Lower leg skin (tissue), 4 donors: ENCODE measurements at regions not wholly inside any gene's neighbourhood (a gene's known extent, or its start where the extent isn't known, plus 50 kb on each side); places are given as distances from the start of the nearest gene placed in this dataset.

Source experiments
- DNase-seq, 2 donors: peaks; one replicate each; pipeline ENCODE4 v3.0.0-alpha.2; 2019; ENCODE audit warnings: low spot score in 2 of 2
- H3K4me3 ChIP-seq: fragments of 200-600 bp; sonication (generic); 2 replicates; pipeline ENCODE4 v1.5.1; 2017; ENCODE audit warnings: mild to moderate bottlenecking, low read depth; ENCODE audit not compliant: poor library complexity, severe bottlenecking
- POLR2A ChIP-seq, 2 donors: fragments of 450-650 bp; IDR thresholded peaks; one replicate each; pipeline ENCODE4 v1.6.1; 2016 to 2017; ENCODE audit warnings: antibody characterized with exemption in 2 of 2, mild to moderate bottlenecking in 1 of 2, moderate library complexity in 1 of 2
- WGBS, 2 donors: methylation state at CpG; one replicate each; pipeline ENCODE4 v1.1.5; 2018; 5-methylcytosine and 5-hydroxymethylcytosine counted together
- intact Hi-C: fragments of 100-400 bp; cut with DNase I; formaldehyde crosslinking; loops from one replicate; pipeline ENCODE4 v1.15.0; 2023; ENCODE audit warnings: low total_unique reads
- TF ChIP-seq, protein P1 (sequence below), 3 donors: fragments of 450-650 bp; IDR thresholded peaks; one replicate each; pipeline ENCODE4 v1.5.1; 2016; ENCODE audit warnings: antibody characterized with exemption in 3 of 3, mild to moderate bottlenecking in 3 of 3, moderate library complexity in 2 of 3

DNA sequence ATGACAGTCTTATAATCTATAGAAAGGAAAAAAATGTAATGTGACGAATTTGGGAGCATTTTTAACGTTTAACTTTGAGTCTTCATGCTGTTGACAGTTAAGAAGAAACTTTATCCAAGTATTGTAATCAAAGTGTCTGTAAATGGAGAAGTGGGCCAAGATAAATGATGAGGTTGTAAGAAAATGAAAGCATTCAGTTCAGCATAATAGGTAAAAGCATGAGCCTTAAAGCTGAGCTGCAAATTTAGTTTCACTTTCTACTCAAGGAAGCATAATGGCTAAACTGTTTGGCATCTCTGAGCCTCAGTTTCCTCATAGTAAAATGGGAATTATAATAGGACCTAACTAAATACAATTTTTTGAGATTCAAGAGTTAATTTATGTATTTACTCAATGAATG, 1554.8 kb downstream of the KCNT2 start:
- 50 to 57% methylated on average over 2 of the region's 2 CpGs for WGBS, 2 donors
- intact Hi-C loops, result no loop called here
- no peak for TF ChIP-seq POLR2A (IDR thresholded peaks at IDR 0.05)
- TF ChIP-seq, protein P1, sequence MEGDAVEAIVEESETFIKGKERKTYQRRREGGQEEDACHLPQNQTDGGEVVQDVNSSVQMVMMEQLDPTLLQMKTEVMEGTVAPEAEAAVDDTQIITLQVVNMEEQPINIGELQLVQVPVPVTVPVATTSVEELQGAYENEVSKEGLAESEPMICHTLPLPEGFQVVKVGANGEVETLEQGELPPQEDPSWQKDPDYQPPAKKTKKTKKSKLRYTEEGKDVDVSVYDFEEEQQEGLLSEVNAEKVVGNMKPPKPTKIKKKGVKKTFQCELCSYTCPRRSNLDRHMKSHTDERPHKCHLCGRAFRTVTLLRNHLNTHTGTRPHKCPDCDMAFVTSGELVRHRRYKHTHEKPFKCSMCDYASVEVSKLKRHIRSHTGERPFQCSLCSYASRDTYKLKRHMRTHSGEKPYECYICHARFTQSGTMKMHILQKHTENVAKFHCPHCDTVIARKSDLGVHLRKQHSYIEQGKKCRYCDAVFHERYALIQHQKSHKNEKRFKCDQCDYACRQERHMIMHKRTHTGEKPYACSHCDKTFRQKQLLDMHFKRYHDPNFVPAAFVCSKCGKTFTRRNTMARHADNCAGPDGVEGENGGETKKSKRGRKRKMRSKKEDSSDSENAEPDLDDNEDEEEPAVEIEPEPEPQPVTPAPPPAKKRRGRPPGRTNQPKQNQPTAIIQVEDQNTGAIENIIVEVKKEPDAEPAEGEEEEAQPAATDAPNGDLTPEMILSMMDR (IDR thresholded peaks at IDR 0.05), result no peak
- DNase-seq, result no peak
- H3K4me3 ChIP-seq, result no peak overlapping the region

DNA sequence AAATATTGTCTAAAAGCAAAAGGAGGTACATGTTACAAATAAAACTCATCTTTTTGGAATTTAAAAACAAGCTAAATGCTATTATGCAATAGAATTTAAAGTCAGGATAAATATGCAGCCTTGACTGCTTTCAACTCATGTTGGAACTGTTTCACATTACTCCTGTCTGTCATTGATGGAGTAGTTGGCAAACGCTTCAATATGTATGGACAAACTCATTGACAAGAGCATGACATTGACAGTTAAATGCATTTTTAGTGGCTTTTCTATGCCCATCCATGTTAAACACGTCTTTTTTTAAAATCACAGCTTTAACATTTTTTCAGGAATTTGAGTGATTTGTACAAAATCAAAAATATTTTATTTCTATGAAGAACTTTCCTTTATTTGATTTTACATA, 1560.5 kb downstream of the KCNT2 start:
- no peak overlapping the region for H3K4me3 ChIP-seq
- WGBS, 2 donors, result 59 to 61% methylated on average over 2 of the region's 2 CpGs
- TF ChIP-seq, protein P1 (IDR thresholded peaks at IDR 0.05), result no peak
- TF ChIP-seq POLR2A (IDR thresholded peaks at IDR 0.05), result no peak
- intact Hi-C loops, result no loop called here
- DNase-seq, result no peak

DNA sequence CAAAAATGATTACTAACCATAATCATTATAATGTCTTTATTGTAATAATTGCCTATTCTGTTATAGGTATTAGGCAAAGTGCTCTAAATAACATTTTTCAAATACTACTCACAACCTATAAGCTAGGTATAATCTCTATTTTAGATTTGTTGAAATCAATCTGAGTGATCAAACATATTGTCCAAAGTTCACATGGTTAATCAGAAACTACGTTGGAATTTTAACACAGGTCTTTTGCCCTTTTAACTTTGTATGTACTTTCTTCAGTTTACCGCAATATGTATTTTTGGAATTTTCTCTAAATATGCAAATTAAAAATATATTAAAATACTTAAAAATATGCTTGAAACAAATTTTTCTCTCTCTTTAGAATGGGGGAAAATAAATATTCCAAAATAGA, 1563.2 kb downstream of the KCNT2 start:
- WGBS, 2 donors, result 85 to 90% methylated on average over 2 of the region's 2 CpGs
- DNase-seq, result no peak
- intact Hi-C loops, result no loop called here

DNA sequence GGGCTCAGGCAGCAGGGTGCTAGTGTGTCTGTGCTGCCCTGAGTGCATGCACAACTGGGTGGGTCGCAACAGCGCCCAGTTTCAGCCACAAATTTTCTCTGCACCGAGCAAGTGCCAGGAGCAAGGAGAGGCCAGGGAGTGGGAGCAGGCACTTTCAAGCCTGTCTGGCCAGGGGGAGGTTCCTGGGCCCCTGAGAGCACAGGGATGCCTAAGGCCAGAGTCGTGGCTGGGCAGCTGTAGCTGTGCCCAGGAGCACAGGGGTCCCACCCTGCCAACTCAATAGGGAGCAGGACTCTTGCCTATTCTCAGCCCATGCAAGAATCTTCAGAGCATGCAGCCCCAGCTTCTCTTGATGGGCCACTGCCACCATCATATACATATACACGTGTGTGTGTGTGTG, 1577.4 kb downstream of the KCNT2 start:
- WGBS, 2 donors, result 73 to 86% methylated on average over 2 to 5 of the region's 5 CpGs
- DNase-seq, result no peak
- H3K4me3 ChIP-seq, result no peak overlapping the region
- TF ChIP-seq, protein P1 (IDR thresholded peaks at IDR 0.05), result no peak
- TF ChIP-seq POLR2A (IDR thresholded peaks at IDR 0.05), result no peak
- intact Hi-C loops, result no loop called here

More for the DNA sequence above, 1563.2 kb downstream of the KCNT2 start:
- no peak overlapping the region for H3K4me3 ChIP-seq
- TF ChIP-seq, protein P1 (IDR thresholded peaks at IDR 0.05), result no peak
- no peak for TF ChIP-seq POLR2A (IDR thresholded peaks at IDR 0.05)

DNA sequence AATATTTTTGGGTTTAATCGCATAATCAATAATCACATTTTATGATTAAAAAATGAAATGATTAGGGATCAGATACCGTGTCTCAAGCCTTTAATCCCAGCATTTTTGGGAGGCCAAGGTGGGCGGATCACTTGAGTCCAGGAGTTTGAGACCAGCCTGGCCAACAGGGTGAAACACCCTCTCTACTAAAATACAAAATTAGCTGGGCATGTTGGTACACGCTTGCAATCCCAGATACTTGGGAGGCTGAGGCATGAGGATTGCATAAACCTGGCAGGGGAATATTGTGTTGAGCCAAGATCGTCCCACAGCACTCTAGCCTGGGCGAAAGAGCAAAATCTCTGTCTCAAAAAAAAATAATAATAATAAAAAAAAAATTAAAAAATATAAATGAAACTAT, 1581.4 kb downstream of the KCNT2 start:
- no peak overlapping the region for H3K4me3 ChIP-seq
- intact Hi-C loops, result no loop called here
- WGBS, 2 donors, result 82 to 86% methylated on average over 6 of the region's 6 CpGs
- no peak for TF ChIP-seq POLR2A (IDR thresholded peaks at IDR 0.05)
- TF ChIP-seq, protein P1 (IDR thresholded peaks at IDR 0.05), result no peak
- DNase-seq, result peak in 1 of 2 donors; percentile 54

DNA sequence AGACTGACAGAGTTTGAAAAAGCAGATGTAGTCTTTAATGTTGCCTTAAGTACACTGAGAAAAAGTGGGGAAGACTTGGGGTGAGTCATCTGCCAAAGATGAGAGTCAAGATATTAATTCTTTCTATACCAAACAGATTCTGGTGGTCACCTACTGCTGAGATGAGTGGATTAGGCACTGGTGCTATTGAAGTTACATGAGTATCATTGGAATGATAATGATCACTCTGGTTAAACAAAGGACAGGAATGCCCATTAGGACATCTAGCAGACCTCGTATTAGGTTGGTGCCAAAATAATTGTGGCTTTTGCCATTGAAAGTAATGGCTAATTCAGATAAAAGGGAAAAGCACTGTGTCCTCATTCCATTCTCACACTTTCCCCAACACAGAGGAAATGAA, 1588.9 kb downstream of the KCNT2 start:
- no peak for DNase-seq
- intact Hi-C loops, result no loop called here
- 78 to 84% methylated on average over 1 of the region's 1 CpG for WGBS, 2 donors
- TF ChIP-seq POLR2A (IDR thresholded peaks at IDR 0.05), result no peak
- TF ChIP-seq, protein P1 (IDR thresholded peaks at IDR 0.05), result no peak
- H3K4me3 ChIP-seq, result no peak overlapping the region
